ENCODE measurements at regions not wholly inside any gene's neighbourhood (a gene's known extent, or its start where the extent isn't known, plus 50 kb on each side); places are given as distances from the start of the nearest gene placed in this dataset.

- TF ChIP-seq CTCFL (IDR thresholded peaks at IDR 0.05; ENCODE audit: borderline replicate concordance, insufficient read depth, low read depth, low read length, poor library complexity, severe bottlenecking) (peak; percentile 49), ETV5 (CRISPR knock-in tag; IDR thresholded peaks at IDR 0.05; ENCODE audit: low read depth) (no peak), GABPA (tag; conservative IDR thresholded peaks at IDR 0.05; ENCODE audit: low read depth) (no peak), SETDB1 (IDR thresholded peaks at IDR 0.05; ENCODE audit: low read length) (no peak), KAT2B (IDR thresholded peaks at IDR 0.05; ENCODE audit: low read depth, low read length) (no peak), BHLHE40 (IDR thresholded peaks at IDR 0.05; ENCODE audit: low read length) (no peak), NFATC3 (IDR thresholded peaks at IDR 0.05) (no peak), GATA2 (CRISPR knock-in tag; IDR thresholded peaks at IDR 0.05) (no peak), RERE (CRISPR knock-in tag; IDR thresholded peaks at IDR 0.05; ENCODE audit: borderline replicate concordance) (no peak), SMC3 (conservative IDR thresholded peaks at IDR 0.05; ENCODE audit: insufficient read depth, low read depth, low read length) (peak; percentile 43), ZNF75A (CRISPR knock-in tag; IDR thresholded peaks at IDR 0.05) (no peak), L3MBTL2 (IDR thresholded peaks at IDR 0.05) (no peak), ZNF41 (CRISPR knock-in tag; conservative IDR thresholded peaks at IDR 0.05) (no peak), NONO (IDR thresholded peaks at IDR 0.05; ENCODE audit: low read depth in 2 of 2, low read length in 1 of 2) (no peak), E2F8 (IDR thresholded peaks at IDR 0.05; ENCODE audit: low read depth, partially characterized antibody) (no peak), TRIM28 (IDR thresholded peaks at IDR 0.05) (no peak)
Observed at GRCh38 chr18:47754311-47755101, 176.0 kb downstream of the SMAD2 start (continued).

Data from K562 (cell line).